OCI-LY3 (cell line): ENCODE measurements at regions not wholly inside any gene's neighbourhood (a gene's known extent, or its start where the extent isn't known, plus 50 kb on each side); places are given as distances from the start of the nearest gene placed in this dataset.

Source experiments
- CTCF ChIP-seq: fragments of 200-600, 300-600 bp; sonication (generic); IDR thresholded peaks from 2 replicates; pipeline ENCODE4 v1.5.1; 2014; ENCODE audit warnings: antibody characterized with exemption, low read length, low read depth
- EZH2phosphoT487 ChIP-seq: fragments of 200-600 bp; shearing (Covaris generic); IDR thresholded peaks from 2 replicates; pipeline ENCODE4 v1.6.1; 2018; ENCODE audit warnings: antibody characterized with exemption, mixed run types, low read depth

GRCh38 chr3:150170852-150171520 is 200.3 kb upstream of the PFN2 start:
- TF ChIP-seq CTCF (no peak), EZH2phosphoT487 (no peak)
